Natural killer cell (primary cell): ENCODE measurements at regions not wholly inside any gene's neighbourhood (a gene's known extent, or its start where the extent isn't known, plus 50 kb on each side); places are given as distances from the start of the nearest gene placed in this dataset.

ENCODE experiments used
- ATAC-seq, 3 donors: fragments of 150-1000 bp in 2 of 3; fragments of 200-7000 bp in 1 of 3; cut with Tn5 transposase; 1 replicate in 1 of 3; 2 replicates in 2 of 3; pipeline ENCODE4 v1.10.0; 2021; ENCODE audit warnings: mild to moderate bottlenecking in 2 of 3, moderate library complexity in 2 of 3
- DNase-seq, 2 donors: peaks; one replicate each; pipeline versions ENCODE4 v3.0.0 to v3.0.0-alpha.2; 2013 to 2021; ENCODE audit warnings: mixed read lengths in 1 of 2
- H3K27ac ChIP-seq: one replicate; pipeline ENCODE4 v1.5.1; 2013; ENCODE audit warnings: mild to moderate bottlenecking, low read length
- H3K27me3 ChIP-seq: one replicate; pipeline ENCODE4 v1.6.1; 2013; ENCODE audit warnings: low read length; ENCODE audit not compliant: control insufficient read depth, insufficient read depth
- H3K36me3 ChIP-seq: one replicate; pipeline ENCODE4 v1.6.1; 2013; ENCODE audit warnings: low read length; ENCODE audit not compliant: control insufficient read depth, insufficient read depth
- H3K4me1 ChIP-seq: one replicate; pipeline ENCODE4 v1.6.1; 2013; ENCODE audit warnings: low read length; ENCODE audit not compliant: control insufficient read depth, insufficient read depth
- H3K4me3 ChIP-seq: one replicate; pipeline ENCODE4 v1.5.1; 2013; ENCODE audit warnings: low read length
- H3K9me3 ChIP-seq: one replicate; pipeline ENCODE4 v1.6.1; 2013; ENCODE audit warnings: low read length; ENCODE audit not compliant: control insufficient read depth, insufficient read depth
- H3K27ac Mint-ChIP-seq, 2 donors: one replicate each; pipeline ENCODE4 v1.8.0; 2022; ENCODE audit warnings: mild to moderate bottlenecking in 2 of 2, mixed read lengths in 2 of 2, moderate library complexity in 1 of 2
- H3K27me3 Mint-ChIP-seq, 2 donors: one replicate each; pipeline ENCODE4 v1.8.0; 2022; ENCODE audit warnings: low read depth in 2 of 2, mixed read lengths in 2 of 2
- H3K36me3 Mint-ChIP-seq: one replicate; pipeline ENCODE4 v1.8.0; 2022; ENCODE audit warnings: mixed read lengths
- H3K4me1 Mint-ChIP-seq, 2 donors: one replicate each; pipeline ENCODE4 v1.8.0; 2022; ENCODE audit warnings: mixed read lengths in 2 of 2
- H3K4me3 Mint-ChIP-seq: one replicate; pipeline ENCODE4 v1.8.0; 2022; ENCODE audit warnings: mild to moderate bottlenecking, moderate library complexity, mixed read lengths
- H3K9me3 Mint-ChIP-seq, 2 donors: one replicate each; pipeline ENCODE4 v1.8.0; 2022; ENCODE audit warnings: mixed read lengths in 2 of 2
- CTCF ChIP-seq: fragments of 200-600 bp; IDR thresholded peaks from one replicate; pipeline ENCODE4 v1.8.0; 2022; ENCODE audit warnings: antibody characterized with exemption
- WGBS: methylation state at CpG from one replicate; pipeline ENCODE4 v1.1.7; 2013; ENCODE audit warnings: missing lambda C conversion rate; ENCODE audit not compliant: insufficient coverage; 5-methylcytosine and 5-hydroxymethylcytosine counted together
- intact Hi-C: fragments of 100-400 bp; cut with micrococcal nuclease; formaldehyde crosslinking; loops from one replicate; pipeline ENCODE4 v1.14.2; 2022

DNA sequence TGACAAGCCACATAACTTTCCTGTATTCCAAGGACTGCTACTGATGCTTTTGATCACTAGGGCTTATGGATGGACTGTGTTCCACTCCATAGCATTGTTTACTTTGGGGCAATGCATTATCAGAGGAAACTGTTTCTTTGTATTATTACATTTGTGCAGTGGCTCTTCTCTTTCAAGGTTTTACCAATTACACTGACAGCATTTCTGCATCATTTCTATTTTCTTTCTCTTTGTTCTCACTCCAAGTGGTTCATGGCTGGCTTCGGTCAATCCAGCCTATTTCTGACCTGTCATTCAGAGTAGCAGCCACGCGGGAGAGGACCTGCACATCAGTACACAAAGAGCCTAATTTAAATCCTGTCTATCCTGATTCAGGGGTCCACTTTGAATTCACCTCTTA is 711.0 kb downstream of the TLE4 start:
- no peak overlapping the region for H3K27ac ChIP-seq
- Mint-ChIP-seq H3K27ac (no peak overlapping the region), H3K36me3 (no peaks in the 10 kb centered on the region), H3K27me3 (no peaks in the 10 kb centered on the region), H3K4me3 (no peak overlapping the region), H3K9me3 (peaks cover 4 to 10% of the 10 kb centered on the region in 2 donors), H3K4me1 (no peaks in the 10 kb centered on the region)
- no peaks in the 10 kb centered on the region for H3K9me3 ChIP-seq
- TF ChIP-seq CTCF = no peak
- no peak for ATAC-seq
- no peaks in the 10 kb centered on the region for H3K36me3 ChIP-seq
- 46% methylated on average over 3 of the region's 3 CpGs for WGBS
- no peak for DNase-seq
- intact Hi-C loops = no loop called here
- H3K27me3 ChIP-seq = no peaks in the 10 kb centered on the region
- no peaks in the 10 kb centered on the region for H3K4me1 ChIP-seq
- no peak overlapping the region for H3K4me3 ChIP-seq

GRCh38 chr9:80259079-80259478 is 687.3 kb downstream of the TLE4 start:
- Histone ChIP-seq H3K4me3 (no peak overlapping the region), H3K27me3 (no peaks in the 10 kb centered on the region), H3K4me1 (no peaks in the 10 kb centered on the region), H3K27ac (no peak overlapping the region), H3K9me3 (peaks cover 7% of the 10 kb centered on the region), H3K36me3 (no peaks in the 10 kb centered on the region)
- WGBS = 67% methylated on average over 1 of the region's 2 CpGs
- Mint-ChIP-seq H3K4me1 (no peaks in the 10 kb centered on the region), H3K27me3 (no peaks in the 10 kb centered on the region), H3K9me3 (peaks cover 11 to 31% of the 10 kb centered on the region in 2 donors), H3K36me3 (peaks cover 10% of the 10 kb centered on the region), H3K4me3 (no peak overlapping the region), H3K27ac (no peak overlapping the region)
- DNase-seq (no peak), ATAC-seq (no peak)
- TF ChIP-seq CTCF = no peak
- intact Hi-C loops = no loop called here

DNA sequence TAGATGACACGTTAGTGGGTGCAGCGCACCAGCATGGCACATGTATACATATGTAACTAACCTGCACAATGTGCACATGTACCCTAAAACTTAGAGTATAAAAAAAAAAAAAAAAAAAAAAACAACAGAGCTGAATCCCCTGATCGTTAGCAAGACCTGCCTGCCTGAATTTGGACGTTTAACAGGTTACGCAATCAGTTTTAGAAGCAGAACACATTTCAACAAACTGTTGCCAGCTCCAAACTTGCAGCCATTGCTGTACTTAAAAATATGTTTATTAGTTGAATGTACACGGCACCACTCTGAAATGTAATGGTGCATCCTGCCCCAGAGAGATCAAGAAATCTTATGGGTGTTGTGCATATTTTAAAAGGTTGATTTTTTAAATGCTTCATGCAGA is 680.0 kb downstream of the TLE4 start:
- intact Hi-C loops = no loop called here
- WGBS = 75% methylated on average over 3 of the region's 6 CpGs
- Mint-ChIP-seq H3K27me3 (no peaks in the 10 kb centered on the region), H3K27ac (no peak overlapping the region), H3K4me3 (no peak overlapping the region), H3K4me1 (no peaks in the 10 kb centered on the region), H3K9me3 (peaks cover 8 to 13% of the 10 kb centered on the region in 2 donors), H3K36me3 (peaks cover 7% of the 10 kb centered on the region)
- DNase-seq (no peak), ATAC-seq (no peak)
- Histone ChIP-seq H3K27ac (no peak overlapping the region), H3K9me3 (no peaks in the 10 kb centered on the region), H3K36me3 (no peaks in the 10 kb centered on the region), H3K27me3 (no peaks in the 10 kb centered on the region), H3K4me1 (no peaks in the 10 kb centered on the region), H3K4me3 (no peak overlapping the region)
- TF ChIP-seq CTCF = no peak

DNA sequence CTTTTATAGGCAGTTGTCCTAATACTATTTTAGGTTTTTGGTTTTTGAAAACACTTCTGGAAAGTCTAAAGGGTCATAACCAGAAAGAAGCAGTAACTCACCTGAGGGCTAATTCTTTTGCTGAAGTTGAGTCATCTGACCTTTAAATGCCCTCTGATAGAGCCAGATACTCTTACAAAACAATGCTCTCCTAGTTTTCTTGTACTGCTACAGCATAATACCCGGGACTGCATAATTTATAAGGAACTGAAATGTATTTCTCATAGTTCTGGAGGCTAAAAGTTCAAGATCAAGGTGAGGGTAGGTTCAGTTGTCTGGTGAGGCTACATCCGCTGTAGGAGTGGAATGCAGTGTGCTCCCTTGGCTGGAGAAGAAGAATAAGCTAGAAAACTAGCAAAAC is 670.3 kb downstream of the TLE4 start:
- no peak overlapping the region for H3K4me3 ChIP-seq
- no peak overlapping the region for H3K27ac Mint-ChIP-seq
- no peaks in the 10 kb centered on the region for H3K36me3 Mint-ChIP-seq
- H3K27me3 Mint-ChIP-seq = no peaks in the 10 kb centered on the region
- 87% methylated on average over 2 of the region's 2 CpGs for WGBS
- ATAC-seq (no peak), DNase-seq (no peak)
- H3K9me3 ChIP-seq = no peaks in the 10 kb centered on the region
- no peaks in the 10 kb centered on the region for H3K27me3 ChIP-seq
- no peak overlapping the region for H3K27ac ChIP-seq
- H3K9me3 Mint-ChIP-seq = peaks cover 5 to 9% of the 10 kb centered on the region in 2 donors
- no peaks in the 10 kb centered on the region for H3K4me1 ChIP-seq
- no peak overlapping the region for H3K4me3 Mint-ChIP-seq
- no peak for TF ChIP-seq CTCF
- no peaks in the 10 kb centered on the region for H3K4me1 Mint-ChIP-seq
- no peaks in the 10 kb centered on the region for H3K36me3 ChIP-seq
- intact Hi-C loops = no loop called here
